ENCODE measurements at regions not wholly inside any gene's neighbourhood (a gene's known extent, or its start where the extent isn't known, plus 50 kb on each side); places are given as distances from the start of the nearest gene placed in this dataset.

GRCh38 chr9:26324786-26325443 lies 567.7 kb downstream of the CAAP1 start:
- TF ChIP-seq EP300 (IDR thresholded peaks at IDR 0.05; ENCODE audit: borderline replicate concordance) (no peak), REST (IDR thresholded peaks at IDR 0.05; ENCODE audit: low read depth) (no peak), TAF1 (IDR thresholded peaks at IDR 0.05; ENCODE audit: low read depth) (no peak), NFIC (IDR thresholded peaks at IDR 0.05) (no peak), CEBPB (IDR thresholded peaks at IDR 0.05) (no peak)
- TF ChIP-seq, protein P1, sequence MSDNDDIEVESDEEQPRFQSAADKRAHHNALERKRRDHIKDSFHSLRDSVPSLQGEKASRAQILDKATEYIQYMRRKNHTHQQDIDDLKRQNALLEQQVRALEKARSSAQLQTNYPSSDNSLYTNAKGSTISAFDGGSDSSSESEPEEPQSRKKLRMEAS (IDR thresholded peaks at IDR 0.05), result no peak

Measured in Ishikawa (cell line).